ENCODE measurements at regions not wholly inside any gene's neighbourhood (a gene's known extent, or its start where the extent isn't known, plus 50 kb on each side); places are given as distances from the start of the nearest gene placed in this dataset.

- DNase-seq (ENCODE audit: low spot score in 2 of 2) (no peak), ATAC-seq (ENCODE audit: low read depth) (no peak)
- H3K27me3 Mint-ChIP-seq, result peaks cover 7% of the 10 kb centered on the region
- no peaks in the 10 kb centered on the region for H3K36me3 Mint-ChIP-seq
- H3K4me3 Mint-ChIP-seq, result no peak overlapping the region
- H3K27ac Mint-ChIP-seq, result no peak overlapping the region
- H3K4me1 Mint-ChIP-seq, result no peaks in the 10 kb centered on the region
- peaks cover 4% of the 10 kb centered on the region for H3K9me3 Mint-ChIP-seq
Observed at GRCh38 chr3:59103552-59103951, 53.7 kb upstream of the CFAP20DC start.

DNA sequence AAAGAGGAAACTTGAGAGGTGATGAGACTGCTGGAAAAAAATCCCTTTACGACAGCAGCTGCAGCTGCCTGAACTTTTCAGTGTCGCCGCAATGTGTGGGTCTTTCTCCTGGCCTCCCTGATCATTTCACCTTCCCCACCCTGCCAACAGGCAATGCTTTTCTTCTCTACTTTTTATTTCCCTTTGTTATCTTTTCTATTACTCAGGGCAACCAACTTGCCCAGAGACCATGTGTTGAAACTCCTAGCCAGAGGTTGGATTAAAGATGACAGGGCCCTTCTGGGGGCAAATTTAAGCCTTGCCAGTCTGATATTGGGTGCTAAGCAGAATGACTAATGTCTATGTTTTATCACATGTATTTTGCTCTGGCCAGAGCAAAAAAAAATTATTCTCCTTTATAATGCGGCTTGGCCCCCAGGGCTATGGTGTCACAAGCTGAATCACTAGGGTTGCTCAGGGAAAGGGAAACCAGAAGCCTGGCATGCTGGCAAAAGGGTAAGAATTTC is 51.5 kb upstream of the CFAP20DC start:
- Mint-ChIP-seq H3K9me3 (peaks cover 15% of the 10 kb centered on the region), H3K4me3 (no peak overlapping the region), H3K27me3 (peaks cover 6% of the 10 kb centered on the region), H3K4me1 (no peaks in the 10 kb centered on the region), H3K36me3 (no peaks in the 10 kb centered on the region), H3K27ac (no peak overlapping the region)
- ATAC-seq (ENCODE audit: low read depth) (no peak), DNase-seq (ENCODE audit: low spot score in 2 of 2) (no peak)

Measured in memory B cell (primary cell).